ENCODE measurements at regions not wholly inside any gene's neighbourhood (a gene's known extent, or its start where the extent isn't known, plus 50 kb on each side); places are given as distances from the start of the nearest gene placed in this dataset.

- peak; percentile 76 for DNase-seq (ENCODE audit: low read depth)
- Histone ChIP-seq H3K4me1 (ENCODE audit: control insufficient read depth, insufficient read depth, low read length) (peaks cover 12% of the 10 kb centered on the region), H3K9ac (ENCODE audit: low read length) (no peak overlapping the region)
These were observed 227.2 kb downstream of the SPCS3 start for GRCh38 chr4:176546975-176547374.

GRCh38 chr4:176548571-176548970, 228.8 kb downstream of the SPCS3 start:
- no peaks in the 10 kb centered on the region for H3K27me3 ChIP-seq (replicated peaks; ENCODE audit: control insufficient read depth, insufficient read depth, low read length)
- no peak overlapping the region for H3K9ac ChIP-seq (ENCODE audit: low read length)
- peaks cover 12% of the 10 kb centered on the region for H3K4me1 ChIP-seq (ENCODE audit: control insufficient read depth, insufficient read depth, low read length)
- peak; percentile 55 for DNase-seq (ENCODE audit: low read depth)
- H3K9me3 ChIP-seq (ENCODE audit: control insufficient read depth, low read length), result no peaks in the 10 kb centered on the region
- H3K4me3 ChIP-seq (ENCODE audit: low read length), result no peak overlapping the region
- H3K36me3 ChIP-seq (ENCODE audit: control insufficient read depth, insufficient read depth, low read length, severe bottlenecking), result no peaks in the 10 kb centered on the region

More at GRCh38 chr4:176546975-176547374, 227.2 kb downstream of the SPCS3 start:
- no peaks in the 10 kb centered on the region for H3K9me3 ChIP-seq (ENCODE audit: control insufficient read depth, low read length)
- no peak overlapping the region for H3K4me3 ChIP-seq (ENCODE audit: low read length)
- H3K27me3 ChIP-seq (replicated peaks; ENCODE audit: control insufficient read depth, insufficient read depth, low read length), result no peaks in the 10 kb centered on the region
- H3K36me3 ChIP-seq (ENCODE audit: control insufficient read depth, insufficient read depth, low read length, severe bottlenecking), result no peaks in the 10 kb centered on the region

- Histone ChIP-seq H3K9ac (ENCODE audit: low read length) (no peak overlapping the region), H3K4me3 (ENCODE audit: low read length) (peak overlapping the region; percentile 1), H3K4me1 (ENCODE audit: control insufficient read depth, insufficient read depth, low read length) (peaks cover 12% of the 10 kb centered on the region), H3K27me3 (replicated peaks; ENCODE audit: control insufficient read depth, insufficient read depth, low read length) (no peaks in the 10 kb centered on the region), H3K9me3 (ENCODE audit: control insufficient read depth, low read length) (no peaks in the 10 kb centered on the region), H3K36me3 (ENCODE audit: control insufficient read depth, insufficient read depth, low read length, severe bottlenecking) (no peaks in the 10 kb centered on the region)
- DNase-seq (ENCODE audit: low read depth), result peak; percentile 41
These were observed 229.5 kb downstream of the SPCS3 start for GRCh38 chr4:176549161-176549865.

GRCh38 chr4:176558661-176559060, 234.1 kb downstream of the VEGFC start:
- H3K9ac ChIP-seq (ENCODE audit: low read length), result no peak overlapping the region
- no peaks in the 10 kb centered on the region for H3K36me3 ChIP-seq (ENCODE audit: control insufficient read depth, insufficient read depth, low read length, severe bottlenecking)
- H3K27me3 ChIP-seq (replicated peaks; ENCODE audit: control insufficient read depth, insufficient read depth, low read length), result no peaks in the 10 kb centered on the region
- no peak overlapping the region for H3K4me3 ChIP-seq (ENCODE audit: low read length)
- H3K4me1 ChIP-seq (ENCODE audit: control insufficient read depth, insufficient read depth, low read length), result no peaks in the 10 kb centered on the region
- DNase-seq (ENCODE audit: low read depth), result no peak
- H3K9me3 ChIP-seq (ENCODE audit: control insufficient read depth, low read length), result no peaks in the 10 kb centered on the region

GRCh38 chr4:176561368-176561767, 231.4 kb downstream of the VEGFC start:
- no peak for DNase-seq (ENCODE audit: low read depth)
- Histone ChIP-seq H3K4me3 (ENCODE audit: low read length) (no peak overlapping the region), H3K9me3 (ENCODE audit: control insufficient read depth, low read length) (no peaks in the 10 kb centered on the region), H3K27me3 (replicated peaks; ENCODE audit: control insufficient read depth, insufficient read depth, low read length) (no peaks in the 10 kb centered on the region), H3K36me3 (ENCODE audit: control insufficient read depth, insufficient read depth, low read length, severe bottlenecking) (no peaks in the 10 kb centered on the region), H3K4me1 (ENCODE audit: control insufficient read depth, insufficient read depth, low read length) (peaks cover 6% of the 10 kb centered on the region), H3K9ac (ENCODE audit: low read length) (no peak overlapping the region)

GRCh38 chr4:176563591-176563990, 229.1 kb downstream of the VEGFC start:
- Histone ChIP-seq H3K27me3 (replicated peaks; ENCODE audit: control insufficient read depth, insufficient read depth, low read length) (no peaks in the 10 kb centered on the region), H3K9me3 (ENCODE audit: control insufficient read depth, low read length) (no peaks in the 10 kb centered on the region), H3K4me1 (ENCODE audit: control insufficient read depth, insufficient read depth, low read length) (peaks cover 6% of the 10 kb centered on the region), H3K36me3 (ENCODE audit: control insufficient read depth, insufficient read depth, low read length, severe bottlenecking) (no peaks in the 10 kb centered on the region), H3K9ac (ENCODE audit: low read length) (no peak overlapping the region), H3K4me3 (ENCODE audit: low read length) (peak overlapping the region; percentile 31)
- peak; percentile 28 for DNase-seq (ENCODE audit: low read depth)

GRCh38 chr4:176565049-176565448, 227.7 kb downstream of the VEGFC start:
- Histone ChIP-seq H3K27me3 (replicated peaks; ENCODE audit: control insufficient read depth, insufficient read depth, low read length) (no peaks in the 10 kb centered on the region), H3K36me3 (ENCODE audit: control insufficient read depth, insufficient read depth, low read length, severe bottlenecking) (no peaks in the 10 kb centered on the region), H3K4me3 (ENCODE audit: low read length) (no peak overlapping the region), H3K9me3 (ENCODE audit: control insufficient read depth, low read length) (no peaks in the 10 kb centered on the region), H3K9ac (ENCODE audit: low read length) (no peak overlapping the region), H3K4me1 (ENCODE audit: control insufficient read depth, insufficient read depth, low read length) (peaks cover 6% of the 10 kb centered on the region)
- no peak for DNase-seq (ENCODE audit: low read depth)

- no peaks in the 10 kb centered on the region for H3K36me3 ChIP-seq (ENCODE audit: control insufficient read depth, insufficient read depth, low read length, severe bottlenecking)
- H3K4me3 ChIP-seq (ENCODE audit: low read length), result no peak overlapping the region
- DNase-seq (ENCODE audit: low read depth), result no peak
- H3K27me3 ChIP-seq (replicated peaks; ENCODE audit: control insufficient read depth, insufficient read depth, low read length), result no peaks in the 10 kb centered on the region
- peaks cover 6% of the 10 kb centered on the region for H3K4me1 ChIP-seq (ENCODE audit: control insufficient read depth, insufficient read depth, low read length)
- no peaks in the 10 kb centered on the region for H3K9me3 ChIP-seq (ENCODE audit: control insufficient read depth, low read length)
- H3K9ac ChIP-seq (ENCODE audit: low read length), result no peak overlapping the region
These were observed 226.0 kb downstream of the VEGFC start for GRCh38 chr4:176566769-176567168.

- DNase-seq (ENCODE audit: low read depth), result no peak
- H3K4me3 ChIP-seq (ENCODE audit: low read length), result no peak overlapping the region
- H3K9me3 ChIP-seq (ENCODE audit: control insufficient read depth, low read length), result no peaks in the 10 kb centered on the region
- no peaks in the 10 kb centered on the region for H3K36me3 ChIP-seq (ENCODE audit: control insufficient read depth, insufficient read depth, low read length, severe bottlenecking)
- H3K4me1 ChIP-seq (ENCODE audit: control insufficient read depth, insufficient read depth, low read length), result peaks cover 16% of the 10 kb centered on the region
- H3K27me3 ChIP-seq (replicated peaks; ENCODE audit: control insufficient read depth, insufficient read depth, low read length), result no peaks in the 10 kb centered on the region
- no peak overlapping the region for H3K9ac ChIP-seq (ENCODE audit: low read length)
These were observed 224.5 kb downstream of the VEGFC start for GRCh38 chr4:176568238-176568637.

- no peak overlapping the region for H3K9ac ChIP-seq (ENCODE audit: low read length)
- H3K9me3 ChIP-seq (ENCODE audit: control insufficient read depth, low read length), result no peaks in the 10 kb centered on the region
- H3K4me1 ChIP-seq (ENCODE audit: control insufficient read depth, insufficient read depth, low read length), result peaks cover 19% of the 10 kb centered on the region
- DNase-seq (ENCODE audit: low read depth), result peak; percentile 18
- no peaks in the 10 kb centered on the region for H3K27me3 ChIP-seq (replicated peaks; ENCODE audit: control insufficient read depth, insufficient read depth, low read length)
- no peak overlapping the region for H3K4me3 ChIP-seq (ENCODE audit: low read length)
- no peaks in the 10 kb centered on the region for H3K36me3 ChIP-seq (ENCODE audit: control insufficient read depth, insufficient read depth, low read length, severe bottlenecking)
These were observed 223.4 kb downstream of the VEGFC start for GRCh38 chr4:176569301-176569700.

- Histone ChIP-seq H3K4me3 (ENCODE audit: low read length) (no peak overlapping the region), H3K4me1 (ENCODE audit: control insufficient read depth, insufficient read depth, low read length) (peaks cover 27% of the 10 kb centered on the region), H3K9ac (ENCODE audit: low read length) (no peak overlapping the region), H3K27me3 (replicated peaks; ENCODE audit: control insufficient read depth, insufficient read depth, low read length) (no peaks in the 10 kb centered on the region), H3K9me3 (ENCODE audit: control insufficient read depth, low read length) (no peaks in the 10 kb centered on the region), H3K36me3 (ENCODE audit: control insufficient read depth, insufficient read depth, low read length, severe bottlenecking) (no peaks in the 10 kb centered on the region)
- DNase-seq (ENCODE audit: low read depth), result no peak
These were observed 221.5 kb downstream of the VEGFC start for GRCh38 chr4:176571206-176571605.

All from adipocyte (in vitro differentiated cells).